Kidney epithelial cell (primary cell): ENCODE measurements at regions not wholly inside any gene's neighbourhood (a gene's known extent, or its start where the extent isn't known, plus 50 kb on each side); places are given as distances from the start of the nearest gene placed in this dataset.
"Not testable (repeated sequence)": the region's sequence is repeated elsewhere in the genome, so short reads cannot be mapped to it uniquely, and the experiment has no call there.

Experiments used
- DNase-seq: peaks from one replicate; pipeline ENCODE4 v3.0.0-alpha.2; 2010; ENCODE audit warnings: low read depth
- H3K27me3 ChIP-seq: 2 replicates; pipeline ENCODE4 v1.6.0; 2011; ENCODE audit warnings: low read length; ENCODE audit not compliant: control insufficient read depth, insufficient read depth
- H3K36me3 ChIP-seq: 2 replicates; pipeline ENCODE4 v1.5.1; 2011; ENCODE audit warnings: low read length; ENCODE audit not compliant: control insufficient read depth, insufficient read depth
- H3K4me3 ChIP-seq: 2 replicates; pipeline ENCODE4 v1.5.1; 2011; ENCODE audit warnings: low read depth, mild to moderate bottlenecking, control low read depth, low read length
- TF ChIP-seq, protein P1 (sequence below): IDR thresholded peaks from 2 replicates; pipeline ENCODE4 v1.5.1; 2011; ENCODE audit warnings: mild to moderate bottlenecking, moderate library complexity, low read length, control low read depth, inconsistent platforms; ENCODE audit not compliant: insufficient read depth, poor library complexity, severe bottlenecking

DNA sequence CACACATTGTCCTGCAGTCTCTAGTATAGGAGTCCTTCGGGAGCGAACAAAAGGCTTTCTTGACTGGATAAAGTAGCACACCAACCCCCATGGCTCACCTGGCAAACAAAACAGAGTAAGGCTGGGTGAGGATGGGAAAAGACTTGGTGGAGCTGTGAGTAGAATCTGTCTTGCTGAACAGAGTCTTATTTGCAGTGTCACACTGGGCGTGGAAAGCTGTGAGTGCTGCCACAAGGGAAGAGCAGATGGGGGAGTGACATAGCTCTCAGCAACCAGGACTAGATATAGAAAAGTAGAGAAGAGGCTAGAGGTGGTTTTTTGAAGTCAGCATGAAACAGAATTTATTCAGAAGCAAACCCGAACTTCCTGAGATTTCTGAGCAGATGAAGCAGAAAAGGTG is 137.2 kb upstream of the ESX1 start:
- no peak overlapping the region for H3K4me3 ChIP-seq
- no peaks in the 10 kb centered on the region for H3K36me3 ChIP-seq
- H3K27me3 ChIP-seq = peaks cover 4% of the 10 kb centered on the region
- TF ChIP-seq, protein P1, sequence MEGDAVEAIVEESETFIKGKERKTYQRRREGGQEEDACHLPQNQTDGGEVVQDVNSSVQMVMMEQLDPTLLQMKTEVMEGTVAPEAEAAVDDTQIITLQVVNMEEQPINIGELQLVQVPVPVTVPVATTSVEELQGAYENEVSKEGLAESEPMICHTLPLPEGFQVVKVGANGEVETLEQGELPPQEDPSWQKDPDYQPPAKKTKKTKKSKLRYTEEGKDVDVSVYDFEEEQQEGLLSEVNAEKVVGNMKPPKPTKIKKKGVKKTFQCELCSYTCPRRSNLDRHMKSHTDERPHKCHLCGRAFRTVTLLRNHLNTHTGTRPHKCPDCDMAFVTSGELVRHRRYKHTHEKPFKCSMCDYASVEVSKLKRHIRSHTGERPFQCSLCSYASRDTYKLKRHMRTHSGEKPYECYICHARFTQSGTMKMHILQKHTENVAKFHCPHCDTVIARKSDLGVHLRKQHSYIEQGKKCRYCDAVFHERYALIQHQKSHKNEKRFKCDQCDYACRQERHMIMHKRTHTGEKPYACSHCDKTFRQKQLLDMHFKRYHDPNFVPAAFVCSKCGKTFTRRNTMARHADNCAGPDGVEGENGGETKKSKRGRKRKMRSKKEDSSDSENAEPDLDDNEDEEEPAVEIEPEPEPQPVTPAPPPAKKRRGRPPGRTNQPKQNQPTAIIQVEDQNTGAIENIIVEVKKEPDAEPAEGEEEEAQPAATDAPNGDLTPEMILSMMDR = no peak
- DNase-seq = no peak

DNA sequence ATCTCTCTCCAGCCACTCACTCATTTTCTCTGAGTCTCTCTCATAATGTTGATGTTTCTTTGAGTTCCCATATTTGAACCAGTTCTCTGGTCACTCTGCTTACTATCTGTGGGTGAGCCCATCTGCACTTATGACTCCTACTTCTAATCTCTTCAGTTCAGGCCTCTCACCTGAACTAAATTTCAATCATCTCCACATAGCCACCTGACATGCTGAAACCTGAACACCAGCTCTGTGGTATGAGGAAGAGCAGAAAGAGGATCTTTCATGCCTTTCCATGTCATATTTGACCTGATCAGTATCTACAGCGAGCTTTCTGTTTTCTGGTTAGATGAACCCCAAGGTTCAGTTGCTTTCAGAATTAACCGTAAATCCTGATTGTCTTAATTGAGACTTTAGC is 122.2 kb upstream of the ESX1 start:
- DNase-seq = no peak

DNA sequence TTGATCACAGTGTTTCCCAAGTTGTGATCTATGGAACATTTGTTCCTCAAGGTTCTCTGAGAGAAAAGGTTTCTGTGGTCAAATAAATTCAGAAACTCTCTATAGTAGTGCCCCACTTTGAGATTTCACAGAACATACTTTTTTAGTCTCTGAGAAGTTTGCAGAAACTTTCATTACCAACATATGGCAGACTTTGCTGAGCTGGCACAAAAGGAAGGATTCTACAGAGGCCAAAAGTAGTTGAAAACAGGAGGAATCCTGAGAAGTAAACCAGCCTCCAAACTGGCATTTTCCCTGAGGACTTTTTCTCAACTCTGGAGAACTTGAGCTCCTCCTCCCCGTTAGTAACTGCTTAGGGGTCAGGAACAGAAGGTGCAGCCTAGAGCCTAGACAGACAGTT is 117.8 kb upstream of the ESX1 start:
- TF ChIP-seq, protein P1 = no peak
- Histone ChIP-seq H3K36me3 (no peaks in the 10 kb centered on the region), H3K27me3 (no peaks in the 10 kb centered on the region), H3K4me3 (no peak overlapping the region)
- DNase-seq = no peak

More for the DNA sequence above, 122.2 kb upstream of the ESX1 start:
- no peak overlapping the region for H3K4me3 ChIP-seq
- no peaks in the 10 kb centered on the region for H3K36me3 ChIP-seq
- TF ChIP-seq, protein P1 = no peak
- H3K27me3 ChIP-seq = peaks cover 2% of the 10 kb centered on the region

DNA sequence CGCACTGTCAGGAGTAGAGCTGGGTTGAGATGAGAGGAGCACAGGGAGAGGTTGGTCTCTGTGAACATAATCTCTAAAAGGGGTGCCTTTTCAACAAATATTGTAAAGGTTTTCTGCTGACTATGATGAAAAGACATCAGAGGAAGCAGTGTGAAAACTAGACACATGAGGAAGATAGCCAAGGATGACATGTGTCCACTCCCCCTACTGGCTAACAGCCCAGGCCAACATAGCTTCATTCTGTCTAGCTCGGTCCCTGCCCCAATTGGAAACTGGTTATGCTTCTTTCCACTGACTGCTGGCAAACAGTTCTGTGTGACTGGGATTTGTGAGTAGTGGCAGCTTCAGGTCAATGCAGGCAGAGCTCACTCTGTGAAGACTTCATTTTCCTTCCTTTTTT is 115.4 kb upstream of the ESX1 start:
- TF ChIP-seq, protein P1 = peak; percentile 7
- Histone ChIP-seq H3K36me3 (no peaks in the 10 kb centered on the region), H3K27me3 (no peaks in the 10 kb centered on the region), H3K4me3 (no peak overlapping the region)
- no peak for DNase-seq

DNA sequence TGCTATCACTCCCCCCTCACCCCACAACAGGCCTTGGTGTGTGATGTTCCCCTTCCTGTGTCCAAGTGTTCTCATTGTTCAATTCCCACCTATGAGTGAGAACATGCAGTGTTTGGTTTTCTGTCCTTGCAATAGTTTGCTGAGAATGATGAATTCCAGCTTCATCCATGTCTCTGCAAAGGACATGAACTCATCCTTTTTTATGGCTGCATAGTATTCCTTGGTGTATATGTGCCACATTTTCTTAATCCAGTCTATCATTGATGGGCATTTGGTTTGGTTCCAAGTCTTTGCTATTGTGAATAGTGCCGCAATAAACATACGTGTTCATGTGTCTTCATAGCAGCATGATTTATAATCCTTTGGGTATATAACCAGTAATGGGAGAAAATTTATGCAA is 106.0 kb upstream of the ESX1 start:
- H3K4me3 ChIP-seq, H3K27me3 ChIP-seq, DNase-seq, H3K36me3 ChIP-seq: not testable (repeated sequence)

DNA sequence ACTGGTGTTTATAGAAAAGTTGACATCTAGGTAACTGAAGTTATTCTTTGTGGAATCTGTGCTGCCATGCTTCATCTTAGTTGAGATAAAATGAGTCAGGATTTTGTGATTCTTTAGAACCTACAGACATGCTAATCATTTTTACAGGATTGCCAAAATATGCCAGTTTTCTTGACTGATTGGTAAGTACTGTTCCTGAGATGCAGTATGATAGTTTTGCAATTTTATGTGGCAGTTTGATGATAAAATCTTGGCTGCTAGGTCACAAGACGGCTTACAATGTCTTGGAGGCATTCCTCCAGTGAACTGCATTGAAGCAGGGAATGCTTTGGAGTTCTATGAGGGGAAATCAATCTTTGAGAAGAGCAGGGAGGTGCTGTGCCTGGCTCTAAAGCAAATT is 104.4 kb upstream of the ESX1 start:
- TF ChIP-seq, protein P1 = no peak
- H3K4me3 ChIP-seq = no peak overlapping the region
- H3K36me3 ChIP-seq = no peaks in the 10 kb centered on the region
- H3K27me3 ChIP-seq = no peaks in the 10 kb centered on the region
- no peak for DNase-seq
